Adrenal gland (tissue), 5 donors: ENCODE measurements at regions not wholly inside any gene's neighbourhood (a gene's known extent, or its start where the extent isn't known, plus 50 kb on each side); places are given as distances from the start of the nearest gene placed in this dataset.

ENCODE experiments used
- POLR2A ChIP-seq, 2 donors: fragments of 450-650 bp; IDR thresholded peaks; one replicate each; pipeline ENCODE4 v1.6.1; 2017; ENCODE audit warnings: antibody characterized with exemption in 2 of 2, mild to moderate bottlenecking in 2 of 2, moderate library complexity in 1 of 2
- TF ChIP-seq, protein P1 (sequence below), 6 experiments: fragments of 450-650 bp in 4 of 6; fragments of 200-600 bp in 2 of 6; sonication (generic) in 1 of 6; IDR thresholded peaks; 1 replicate in 5 of 6; 2 replicates in 1 of 6; pipeline versions ENCODE4 v1.5.1 to v1.8.0; 2016 to 2021; ENCODE audit warnings: antibody characterized with exemption in 6 of 6, mild to moderate bottlenecking in 2 of 6, moderate library complexity in 1 of 6
- donor health status: DM: no; HTN: no; CAD: no.

DNA sequence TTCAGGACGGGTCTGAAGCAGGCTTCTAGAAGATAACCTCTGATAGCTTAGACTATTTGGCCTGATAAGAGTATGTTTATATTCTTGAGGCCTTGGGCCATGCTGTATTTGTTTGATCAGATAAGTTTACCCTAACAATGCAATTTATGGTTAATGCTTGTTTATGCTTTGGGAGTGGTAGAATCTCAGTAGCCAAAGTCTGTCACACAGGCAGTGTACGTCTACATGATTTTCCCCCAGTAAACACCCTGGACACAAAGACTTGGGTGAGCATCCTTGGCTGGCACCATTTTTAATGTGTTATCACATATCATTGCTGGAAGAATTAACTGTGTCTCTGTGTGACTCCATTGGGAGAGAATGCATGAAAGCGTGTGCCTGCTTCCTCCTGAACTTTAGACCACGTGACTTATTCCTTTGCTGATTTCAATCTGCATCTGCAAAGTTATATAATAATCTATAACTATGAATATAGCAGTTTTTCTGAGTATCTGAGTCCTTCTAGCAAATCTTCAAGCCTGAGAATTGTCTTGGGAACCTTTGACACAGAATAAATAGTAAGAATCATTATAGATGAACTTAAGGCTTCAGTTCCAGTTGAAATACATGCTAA lies 172.4 kb downstream of the CASP12 start:
- TF ChIP-seq, protein P1, sequence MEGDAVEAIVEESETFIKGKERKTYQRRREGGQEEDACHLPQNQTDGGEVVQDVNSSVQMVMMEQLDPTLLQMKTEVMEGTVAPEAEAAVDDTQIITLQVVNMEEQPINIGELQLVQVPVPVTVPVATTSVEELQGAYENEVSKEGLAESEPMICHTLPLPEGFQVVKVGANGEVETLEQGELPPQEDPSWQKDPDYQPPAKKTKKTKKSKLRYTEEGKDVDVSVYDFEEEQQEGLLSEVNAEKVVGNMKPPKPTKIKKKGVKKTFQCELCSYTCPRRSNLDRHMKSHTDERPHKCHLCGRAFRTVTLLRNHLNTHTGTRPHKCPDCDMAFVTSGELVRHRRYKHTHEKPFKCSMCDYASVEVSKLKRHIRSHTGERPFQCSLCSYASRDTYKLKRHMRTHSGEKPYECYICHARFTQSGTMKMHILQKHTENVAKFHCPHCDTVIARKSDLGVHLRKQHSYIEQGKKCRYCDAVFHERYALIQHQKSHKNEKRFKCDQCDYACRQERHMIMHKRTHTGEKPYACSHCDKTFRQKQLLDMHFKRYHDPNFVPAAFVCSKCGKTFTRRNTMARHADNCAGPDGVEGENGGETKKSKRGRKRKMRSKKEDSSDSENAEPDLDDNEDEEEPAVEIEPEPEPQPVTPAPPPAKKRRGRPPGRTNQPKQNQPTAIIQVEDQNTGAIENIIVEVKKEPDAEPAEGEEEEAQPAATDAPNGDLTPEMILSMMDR (IDR thresholded peaks at IDR 0.05), result no peak
- TF ChIP-seq POLR2A (IDR thresholded peaks at IDR 0.05), result no peak
